Astrocyte (in vitro differentiated cells and primary cell): ENCODE measurements at regions not wholly inside any gene's neighbourhood (a gene's known extent, or its start where the extent isn't known, plus 50 kb on each side); places are given as distances from the start of the nearest gene placed in this dataset.

Source experiments
- DNase-seq: peaks from one replicate; pipeline ENCODE4 v3.0.0-alpha.2; 2010; ENCODE audit warnings: low read depth
- FAIRE-seq: peaks from 2 replicates; lab custom pipeline; 2011; peaks lifted over from hg19 to GRCh38; lab: Jason Lieb, UNC
- H2AFZ ChIP-seq: 2 replicates; pipeline ENCODE4 v1.6.0; 2012; ENCODE audit warnings: low read depth, low read length, inconsistent platforms
- H3K27ac ChIP-seq: 2 replicates; pipeline ENCODE4 v1.5.1; 2011; ENCODE audit warnings: low read depth, low read length, inconsistent platforms
- H3K27me3 ChIP-seq: 2 replicates; pipeline ENCODE4 v1.6.0; 2011; ENCODE audit warnings: low read length, inconsistent platforms; ENCODE audit not compliant: insufficient read depth
- H3K36me3 ChIP-seq: 2 replicates; pipeline ENCODE4 v1.5.1; 2011; ENCODE audit warnings: low read length, inconsistent platforms; ENCODE audit not compliant: insufficient read depth
- H3K4me1 ChIP-seq: 2 replicates; pipeline ENCODE4 v1.5.1; 2011; ENCODE audit warnings: low read length, inconsistent platforms; ENCODE audit not compliant: insufficient read depth
- H3K4me2 ChIP-seq: 2 replicates; pipeline ENCODE4 v1.6.0; 2012; ENCODE audit warnings: low read length, inconsistent platforms
- H3K4me3 ChIP-seq: 2 replicates; pipeline ENCODE4 v1.5.1; 2011; ENCODE audit warnings: low read depth, mild to moderate bottlenecking, low read length, inconsistent platforms; ENCODE audit not compliant: insufficient read depth
- H3K79me2 ChIP-seq: 2 replicates; pipeline ENCODE4 v1.6.0; 2012; ENCODE audit warnings: mild to moderate bottlenecking, low read length, inconsistent platforms; ENCODE audit not compliant: insufficient read depth
- H3K9ac ChIP-seq: 2 replicates; pipeline ENCODE4 v1.6.0; 2012; ENCODE audit warnings: mild to moderate bottlenecking, low read length, inconsistent platforms
- H3K9me3 ChIP-seq: 2 replicates; pipeline ENCODE4 v1.5.1; 2012; ENCODE audit warnings: low read depth, mild to moderate bottlenecking, low read length, inconsistent platforms; ENCODE audit not compliant: insufficient read depth
- H4K20me1 ChIP-seq: 2 replicates; pipeline ENCODE4 v1.6.0; 2012; ENCODE audit warnings: low read length, inconsistent platforms; ENCODE audit not compliant: insufficient read depth
- H3K27ac Mint-ChIP-seq: one replicate; pipeline ENCODE4 v1.8.0; 2021; ENCODE audit warnings: mild to moderate bottlenecking, mixed read lengths; ENCODE audit not compliant: unreplicated experiment
- H3K27me3 Mint-ChIP-seq: one replicate; pipeline ENCODE4 v1.8.0; 2021; ENCODE audit warnings: low read depth, mixed read lengths; ENCODE audit not compliant: unreplicated experiment
- H3K36me3 Mint-ChIP-seq: one replicate; pipeline ENCODE4 v1.8.0; 2021; ENCODE audit warnings: low read depth, mixed read lengths; ENCODE audit not compliant: unreplicated experiment
- H3K4me1 Mint-ChIP-seq: one replicate; pipeline ENCODE4 v1.8.0; 2021; ENCODE audit warnings: low read depth, mixed read lengths; ENCODE audit not compliant: unreplicated experiment
- H3K4me3 Mint-ChIP-seq: one replicate; pipeline ENCODE4 v1.8.0; 2021; ENCODE audit warnings: mild to moderate bottlenecking, moderate library complexity, mixed read lengths; ENCODE audit not compliant: unreplicated experiment
- H3K9me3 Mint-ChIP-seq: one replicate; pipeline ENCODE4 v1.8.0; 2021; ENCODE audit warnings: mild to moderate bottlenecking, mixed read lengths; ENCODE audit not compliant: unreplicated experiment
- CTCF ChIP-seq: IDR thresholded peaks from 2 replicates; pipeline ENCODE4 v1.5.1; 2011; ENCODE audit warnings: low read depth, mild to moderate bottlenecking, inconsistent platforms, low read length, moderate library complexity; ENCODE audit not compliant: insufficient read depth
- EZH2 ChIP-seq: IDR thresholded peaks from 2 replicates; pipeline ENCODE4 v1.6.1; 2012; ENCODE audit warnings: mild to moderate bottlenecking, low read length, inconsistent platforms; ENCODE audit not compliant: insufficient read depth

- Histone ChIP-seq H3K27me3 (no peaks in the 10 kb centered on the region), H3K9me3 (no peaks in the 10 kb centered on the region), H3K4me2 (no peak overlapping the region), H3K79me2 (no peaks in the 10 kb centered on the region), H4K20me1 (no peaks in the 10 kb centered on the region), H3K9ac (no peak overlapping the region), H3K27ac (no peak overlapping the region), H3K4me1 (no peaks in the 10 kb centered on the region), H2AFZ (no peak overlapping the region), H3K4me3 (no peak overlapping the region), H3K36me3 (no peaks in the 10 kb centered on the region)
- Mint-ChIP-seq H3K27me3 (peaks cover 4% of the 10 kb centered on the region), H3K4me3 (no peak overlapping the region), H3K27ac (no peak overlapping the region), H3K9me3 (peaks cover 1% of the 10 kb centered on the region), H3K36me3 (no peaks in the 10 kb centered on the region), H3K4me1 (peaks cover 6% of the 10 kb centered on the region)
- no peak for TF ChIP-seq EZH2
- no peak for TF ChIP-seq CTCF
- DNase-seq: no peak
- no peak for FAIRE-seq
Measured at GRCh38 chr6:109306733-109307132, 75.5 kb downstream of the CD164 start.

GRCh38 chr6:109305028-109305427 is 77.2 kb downstream of the CD164 start:
- TF ChIP-seq CTCF (no peak), EZH2 (no peak)
- no peaks in the 10 kb centered on the region for H3K36me3 Mint-ChIP-seq
- FAIRE-seq (no peak), DNase-seq (no peak)
- peaks cover 8% of the 10 kb centered on the region for H3K4me1 Mint-ChIP-seq
- no peaks in the 10 kb centered on the region for H3K9me3 Mint-ChIP-seq
- Histone ChIP-seq H2AFZ (no peak overlapping the region), H3K27ac (no peak overlapping the region), H3K4me1 (no peaks in the 10 kb centered on the region), H3K79me2 (no peaks in the 10 kb centered on the region), H3K9me3 (no peaks in the 10 kb centered on the region), H3K4me2 (no peak overlapping the region), H3K27me3 (no peaks in the 10 kb centered on the region), H3K9ac (no peak overlapping the region), H4K20me1 (no peaks in the 10 kb centered on the region), H3K36me3 (no peaks in the 10 kb centered on the region), H3K4me3 (no peak overlapping the region)
- peaks cover 9% of the 10 kb centered on the region for H3K27me3 Mint-ChIP-seq
- H3K4me3 Mint-ChIP-seq: no peak overlapping the region
- H3K27ac Mint-ChIP-seq: no peak overlapping the region

- no peak for TF ChIP-seq CTCF
- TF ChIP-seq EZH2: no peak
- no peak for DNase-seq
- Histone ChIP-seq H3K4me2 (no peak overlapping the region), H3K4me1 (no peaks in the 10 kb centered on the region), H3K9me3 (no peaks in the 10 kb centered on the region), H3K4me3 (no peak overlapping the region), H3K9ac (no peak overlapping the region), H3K36me3 (no peaks in the 10 kb centered on the region), H3K79me2 (no peaks in the 10 kb centered on the region), H2AFZ (no peak overlapping the region), H4K20me1 (no peaks in the 10 kb centered on the region), H3K27ac (no peak overlapping the region), H3K27me3 (no peaks in the 10 kb centered on the region)
- no peak for FAIRE-seq
- Mint-ChIP-seq H3K4me1 (peaks cover 8% of the 10 kb centered on the region), H3K4me3 (no peak overlapping the region), H3K27me3 (peaks cover 9% of the 10 kb centered on the region), H3K27ac (no peak overlapping the region), H3K36me3 (no peaks in the 10 kb centered on the region), H3K9me3 (no peaks in the 10 kb centered on the region)
Measured at GRCh38 chr6:109304284-109305015, 77.8 kb downstream of the CD164 start.
